ENCODE measurements at regions not wholly inside any gene's neighbourhood (a gene's known extent, or its start where the extent isn't known, plus 50 kb on each side); places are given as distances from the start of the nearest gene placed in this dataset.

GRCh38 chr6:6741264-6741663, 152.7 kb downstream of the LY86 start:
- TF ChIP-seq, protein P1, sequence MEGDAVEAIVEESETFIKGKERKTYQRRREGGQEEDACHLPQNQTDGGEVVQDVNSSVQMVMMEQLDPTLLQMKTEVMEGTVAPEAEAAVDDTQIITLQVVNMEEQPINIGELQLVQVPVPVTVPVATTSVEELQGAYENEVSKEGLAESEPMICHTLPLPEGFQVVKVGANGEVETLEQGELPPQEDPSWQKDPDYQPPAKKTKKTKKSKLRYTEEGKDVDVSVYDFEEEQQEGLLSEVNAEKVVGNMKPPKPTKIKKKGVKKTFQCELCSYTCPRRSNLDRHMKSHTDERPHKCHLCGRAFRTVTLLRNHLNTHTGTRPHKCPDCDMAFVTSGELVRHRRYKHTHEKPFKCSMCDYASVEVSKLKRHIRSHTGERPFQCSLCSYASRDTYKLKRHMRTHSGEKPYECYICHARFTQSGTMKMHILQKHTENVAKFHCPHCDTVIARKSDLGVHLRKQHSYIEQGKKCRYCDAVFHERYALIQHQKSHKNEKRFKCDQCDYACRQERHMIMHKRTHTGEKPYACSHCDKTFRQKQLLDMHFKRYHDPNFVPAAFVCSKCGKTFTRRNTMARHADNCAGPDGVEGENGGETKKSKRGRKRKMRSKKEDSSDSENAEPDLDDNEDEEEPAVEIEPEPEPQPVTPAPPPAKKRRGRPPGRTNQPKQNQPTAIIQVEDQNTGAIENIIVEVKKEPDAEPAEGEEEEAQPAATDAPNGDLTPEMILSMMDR (IDR thresholded peaks at IDR 0.05): no peak
- TF ChIP-seq EP300 (IDR thresholded peaks at IDR 0.05): no peak
- no peak for TF ChIP-seq POLR2A (IDR thresholded peaks at IDR 0.05)
